HCT116 (cell line): ENCODE measurements at regions not wholly inside any gene's neighbourhood (a gene's known extent, or its start where the extent isn't known, plus 50 kb on each side); places are given as distances from the start of the nearest gene placed in this dataset.

Experiments used
- CTCF ChIP-seq, 3 experiments: fragments of 200-600 bp in 1 of 3; sonication (generic) in 1 of 3; IDR thresholded peaks in 2 of 3; conservative IDR thresholded peaks in 1 of 3; 2 replicates each; pipeline ENCODE4 v1.5.1; 2012 to 2017; ENCODE audit warnings: low read depth in 2 of 3, low read length in 2 of 3, antibody characterized with exemption in 1 of 3, borderline replicate concordance in 1 of 3, control low read depth in 1 of 3, mild to moderate bottlenecking in 1 of 3, mixed read lengths in 1 of 3, mixed run types in 1 of 3, moderate library complexity in 1 of 3; ENCODE audit not compliant: insufficient read depth in 1 of 3
- EZH2 ChIP-seq: fragments of 200-600 bp; sonication (generic); IDR thresholded peaks from 2 replicates; pipeline ENCODE4 v1.6.1; 2017; ENCODE audit warnings: antibody characterized with exemption, mixed run types
- TCF7L2 ChIP-seq: IDR thresholded peaks from 2 replicates; pipeline ENCODE4 v1.7.0; 2011; ENCODE audit warnings: borderline replicate concordance, inconsistent platforms; ENCODE audit not compliant: insufficient read depth, insufficient read length; ENCODE audit errors: extremely low read depth
- YY1 ChIP-seq: IDR thresholded peaks from 2 replicates; pipeline ENCODE4 v1.6.1; 2011; ENCODE audit warnings: low read length, low read depth, moderate library complexity, mild to moderate bottlenecking; ENCODE audit not compliant: insufficient replicate concordance; ENCODE audit errors: extremely low read depth
- ZBTB33 ChIP-seq: IDR thresholded peaks from 2 replicates; pipeline ENCODE4 v1.6.1; 2011; ENCODE audit warnings: mild to moderate bottlenecking, low read length, moderate library complexity; ENCODE audit not compliant: insufficient replicate concordance; ENCODE audit errors: extremely low read depth
- ZNF274 ChIP-seq: fragments of 200-500 bp; sonication (Bioruptor generic); IDR thresholded peaks from 2 replicates; pipeline ENCODE4 v1.6.1; 2014; ENCODE audit warnings: mild to moderate bottlenecking, low read depth, low read length, inconsistent platforms

DNA sequence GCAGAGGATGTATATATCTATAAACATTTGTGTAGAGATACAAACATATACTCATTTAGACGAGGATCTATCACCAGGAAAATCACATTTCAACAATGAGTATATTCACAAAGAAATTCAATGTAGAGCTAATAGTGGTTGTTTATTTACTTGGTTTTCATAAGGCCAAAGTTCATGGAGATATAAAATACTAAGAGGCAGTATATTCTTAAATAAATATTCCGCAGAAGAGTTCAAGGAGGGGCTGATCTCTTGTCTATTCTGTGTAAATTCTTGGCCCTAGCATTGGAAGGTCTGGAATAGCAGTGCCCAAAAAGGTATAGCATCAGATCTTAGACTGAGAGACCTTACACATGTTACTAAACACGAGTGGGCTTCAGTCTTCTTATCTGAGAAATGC is 122.1 kb downstream of the EDEM1 start:
- TF ChIP-seq ZBTB33 (no peak), CTCF (IDR thresholded peaks at IDR 0.05 in 2 of 3, conservative IDR thresholded peaks at IDR 0.05 in 1 of 3; ENCODE audit: borderline replicate concordance in 1 of 3, insufficient read depth in 1 of 3, low read depth in 2 of 3, low read length in 2 of 3) (no peak), EZH2 (no peak), ZNF274 (no peak), YY1 (no peak), TCF7L2 (no peak)
